H1 (cell line): ENCODE measurements at regions not wholly inside any gene's neighbourhood (a gene's known extent, or its start where the extent isn't known, plus 50 kb on each side); places are given as distances from the start of the nearest gene placed in this dataset.

Source experiments
- CTCF ChIP-seq, 3 experiments: IDR thresholded peaks; 1 replicate in 2 of 3; 2 replicates in 1 of 3; pipeline versions ENCODE4 v1.5.1 to v1.6.1; 2011; ENCODE audit warnings: low read length in 3 of 3, mild to moderate bottlenecking in 3 of 3, inconsistent platforms in 2 of 3, low read depth in 1 of 3, moderate library complexity in 1 of 3; ENCODE audit not compliant: insufficient read depth in 1 of 3; ENCODE audit errors: control extremely low read depth in 1 of 3
- KDM4A ChIP-seq: IDR thresholded peaks from one replicate; pipeline ENCODE4 v1.7.1; 2012; ENCODE audit warnings: low read depth, mild to moderate bottlenecking, moderate library complexity, low read length, inconsistent platforms; ENCODE audit not compliant: severe bottlenecking
- RNF2 ChIP-seq: fragments of 200-900, 300-1000 bp; sonication (generic); IDR thresholded peaks from 2 replicates; pipeline ENCODE4 v1.7.1; 2016; ENCODE audit warnings: borderline replicate concordance, low read depth, mild to moderate bottlenecking, antibody characterized with exemption, low read length; ENCODE audit not compliant: poor library complexity, severe bottlenecking; ENCODE audit errors: missing control alignments
- SAP30 ChIP-seq: fragments of 300-600 bp; sonication (generic); IDR thresholded peaks from 2 replicates; pipeline ENCODE4 v1.7.1; 2012; ENCODE audit warnings: low read length, moderate library complexity, mild to moderate bottlenecking, inconsistent platforms; ENCODE audit not compliant: insufficient read depth, insufficient replicate concordance
- TBP ChIP-seq: IDR thresholded peaks from 2 replicates; pipeline ENCODE4 v1.6.1; 2011; ENCODE audit warnings: low read depth, low read length, improper control_type of control experiment

GRCh38 chr17:52841971-52842370, 683.5 kb upstream of the CA10 start (continued):
- TF ChIP-seq TBP (no peak), KDM4A (no peak), CTCF (IDR thresholded peaks at IDR 0.05; ENCODE audit: control extremely low read depth in 1 of 3, insufficient read depth in 1 of 3, low read depth in 1 of 3, low read length in 3 of 3) (no peak), RNF2 (no peak), SAP30 (no peak)
